HG02571 (cell line): ENCODE measurements at regions not wholly inside any gene's neighbourhood (a gene's known extent, or its start where the extent isn't known, plus 50 kb on each side); places are given as distances from the start of the nearest gene placed in this dataset.
"Not testable (repeated sequence)": the region's sequence is repeated elsewhere in the genome, so short reads cannot be mapped to it uniquely, and the experiment has no call there.

ENCODE experiments used
- ATAC-seq: cut with Tn5 transposase; IDR thresholded peaks from one replicate; pipeline ENCODE4 v1.9.1; 2021; ENCODE audit warnings: mild to moderate bottlenecking, moderate library complexity; ENCODE audit not compliant: unreplicated experiment

- no peak for ATAC-seq
Measured at GRCh38 chr4:141518222-141518621, 118.2 kb upstream of the IL15 start.

DNA sequence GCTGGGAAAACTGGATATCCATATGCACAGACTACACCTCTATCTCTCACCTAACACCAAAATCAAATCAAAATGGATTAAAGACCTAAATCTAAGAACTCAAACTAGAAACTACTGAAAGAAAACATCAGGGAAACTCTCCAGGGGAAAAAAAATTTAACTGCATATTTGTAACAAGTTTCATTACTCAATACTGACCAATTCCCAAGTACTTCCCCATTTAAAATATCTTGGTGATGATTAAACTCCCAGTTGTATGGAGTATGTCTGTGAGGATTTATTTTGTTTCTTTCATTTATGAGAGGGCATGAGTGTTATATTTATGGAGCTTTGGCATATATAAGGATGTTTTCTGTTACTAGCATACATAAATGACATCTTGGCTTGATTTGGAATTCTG, 112.3 kb upstream of the IL15 start:
- no peak for ATAC-seq

DNA sequence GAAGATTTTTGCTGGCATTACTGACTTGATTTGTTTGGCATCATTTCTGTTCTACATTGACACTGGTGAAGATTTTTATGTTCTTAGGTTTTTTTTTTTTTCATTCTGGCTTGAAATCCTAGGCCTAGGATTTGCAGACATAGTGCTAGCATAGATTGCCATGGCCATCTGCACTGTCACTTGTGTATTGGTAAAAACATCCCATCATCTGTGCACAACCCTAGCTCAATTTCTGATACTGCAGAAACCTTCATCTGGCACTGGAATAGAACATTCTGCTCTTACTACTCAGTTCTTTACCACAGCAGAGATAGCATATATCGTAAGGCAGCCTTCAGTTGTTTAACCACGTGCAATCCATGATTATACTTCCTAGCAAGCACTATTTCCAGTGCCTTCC, 111.5 kb upstream of the IL15 start:
- ATAC-seq: no peak

DNA sequence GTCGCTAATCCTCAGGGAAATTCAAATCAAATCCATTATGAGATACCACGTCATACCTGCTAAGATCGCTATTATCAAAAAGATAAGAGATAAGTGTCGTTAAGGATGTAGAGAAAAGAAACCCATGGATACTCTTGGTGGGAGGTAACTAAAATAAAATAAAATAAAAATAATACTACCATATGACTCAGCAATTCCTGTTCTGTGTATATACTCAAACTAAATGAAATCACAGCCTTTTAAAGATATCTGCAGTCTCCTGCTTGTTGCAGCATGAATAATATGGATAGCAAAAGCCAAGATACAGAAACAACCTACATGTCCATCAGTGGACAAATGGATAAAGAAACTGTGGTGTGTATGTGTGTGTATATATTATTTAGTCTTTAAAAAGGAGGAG, 105.8 kb upstream of the IL15 start:
- no peak for ATAC-seq

GRCh38 chr4:141534985-141535384, 101.4 kb upstream of the IL15 start:
- no peak for ATAC-seq

DNA sequence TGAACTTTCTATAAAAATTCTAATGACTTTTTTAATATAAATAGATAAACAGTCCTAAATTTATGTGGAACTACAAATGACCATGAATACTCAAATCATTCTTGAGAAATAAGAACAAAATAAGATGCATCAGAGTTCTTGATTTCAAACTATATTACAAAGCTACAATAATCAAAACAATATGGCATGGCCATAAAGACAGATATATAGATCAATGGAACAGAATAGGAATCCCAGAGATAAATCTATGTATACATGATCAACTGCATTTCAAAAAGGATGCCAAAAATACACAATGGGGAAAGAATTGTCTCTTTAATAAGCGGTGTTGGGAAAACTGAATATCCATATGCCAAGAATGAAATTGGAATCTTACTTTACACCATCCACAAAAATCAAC, 98.4 kb upstream of the IL15 start:
- ATAC-seq: no peak

DNA sequence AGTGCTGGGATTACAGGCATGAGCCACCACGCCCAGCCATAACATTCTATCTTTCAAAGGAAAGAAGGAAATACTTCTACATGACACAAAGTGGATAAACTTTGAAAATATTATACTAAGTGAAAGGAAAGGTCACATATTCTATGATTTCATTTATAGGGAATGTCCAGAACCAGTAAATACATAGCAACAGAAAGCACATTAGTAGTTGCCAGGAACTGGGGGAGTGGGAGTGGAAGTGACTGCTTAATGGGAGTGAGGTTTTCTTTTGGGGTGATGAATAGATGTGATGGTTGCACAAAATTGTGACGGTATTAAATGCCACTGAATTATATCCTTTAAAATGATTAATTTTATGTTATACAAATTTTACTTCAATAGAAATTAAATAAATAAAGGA, 95.7 kb upstream of the IL15 start:
- no peak for ATAC-seq

DNA sequence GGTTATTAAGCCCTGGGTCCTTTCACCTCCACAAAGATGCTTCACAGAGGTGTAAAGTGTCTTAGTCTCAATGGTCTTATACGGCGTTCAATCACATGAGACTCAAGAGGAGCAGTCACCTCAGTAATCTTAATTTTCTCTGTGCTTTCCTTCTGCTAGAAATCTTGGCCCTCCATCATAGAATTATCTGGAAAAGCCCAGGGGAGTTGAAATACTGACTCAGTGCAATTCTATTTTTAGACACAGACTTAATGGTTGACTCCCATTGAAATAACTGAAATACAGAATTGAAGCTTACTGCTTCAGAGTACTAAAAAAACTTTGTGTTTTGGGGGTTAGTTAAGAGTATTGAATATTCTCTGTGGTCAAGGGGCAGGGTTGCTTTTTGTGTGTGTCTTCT, 94.5 kb upstream of the IL15 start:
- ATAC-seq: no peak

DNA sequence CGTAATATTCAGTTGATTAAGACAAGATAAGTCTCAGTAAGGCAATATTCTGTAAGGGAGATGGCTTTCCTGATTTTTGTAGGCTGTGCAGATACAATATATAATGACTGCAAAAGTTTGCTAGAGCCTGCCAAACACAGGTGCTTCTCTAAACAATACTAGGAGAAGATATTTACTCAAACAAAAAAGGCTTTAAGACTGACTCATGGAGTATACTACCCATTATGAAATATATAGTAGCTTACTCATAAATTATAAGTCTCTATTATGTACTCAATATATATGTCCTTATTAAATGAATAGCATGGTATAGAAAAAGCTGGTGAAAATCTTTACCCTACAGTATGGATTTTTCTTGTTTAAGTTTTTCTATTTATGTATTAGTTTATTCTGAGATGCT, 93.2 kb upstream of the IL15 start:
- ATAC-seq: no peak

DNA sequence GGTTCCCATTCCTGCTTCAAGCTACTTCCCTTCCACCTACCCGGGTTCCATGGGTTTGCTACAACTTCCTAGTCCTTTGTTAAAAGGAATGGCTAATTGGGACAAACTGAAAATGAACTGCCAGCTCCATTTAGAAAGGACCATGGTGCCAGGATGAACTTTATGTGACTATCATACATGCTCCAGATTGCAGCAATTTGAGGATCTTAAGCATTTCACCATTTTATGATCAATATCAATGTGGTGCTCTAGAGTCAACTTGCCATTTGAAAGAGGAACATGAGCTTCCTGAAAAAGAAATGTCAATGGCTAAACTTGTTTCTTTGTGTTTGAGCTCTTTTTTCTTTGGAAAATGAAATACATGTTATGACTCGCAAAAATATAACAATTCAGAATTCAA, 92.7 kb upstream of the IL15 start:
- no peak for ATAC-seq

- no peak for ATAC-seq
Measured at GRCh38 chr4:141548791-141549190, 87.6 kb upstream of the IL15 start.

DNA sequence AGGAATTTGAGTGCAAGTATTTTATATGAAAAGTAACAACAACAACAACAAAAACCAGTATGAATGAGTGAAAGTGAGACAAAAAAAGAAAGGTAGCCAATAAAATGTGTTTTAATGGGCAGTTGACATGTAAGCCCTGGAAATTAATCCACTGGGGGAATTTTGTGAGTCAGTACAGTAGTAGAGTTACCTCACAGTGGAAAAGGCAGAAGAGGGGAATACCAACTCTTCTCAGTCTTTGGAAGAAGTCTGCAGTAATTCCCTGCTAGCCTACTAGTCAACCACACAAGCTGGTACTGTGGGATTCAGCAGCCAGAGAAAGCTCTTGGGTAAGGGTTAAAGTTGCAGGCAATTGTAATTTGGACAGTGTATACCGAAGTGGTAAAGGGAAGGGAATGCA, 76.3 kb upstream of the IL15 start:
- ATAC-seq: no peak

- no peak for ATAC-seq
Measured at GRCh38 chr4:141562649-141563048, 73.7 kb upstream of the IL15 start.

DNA sequence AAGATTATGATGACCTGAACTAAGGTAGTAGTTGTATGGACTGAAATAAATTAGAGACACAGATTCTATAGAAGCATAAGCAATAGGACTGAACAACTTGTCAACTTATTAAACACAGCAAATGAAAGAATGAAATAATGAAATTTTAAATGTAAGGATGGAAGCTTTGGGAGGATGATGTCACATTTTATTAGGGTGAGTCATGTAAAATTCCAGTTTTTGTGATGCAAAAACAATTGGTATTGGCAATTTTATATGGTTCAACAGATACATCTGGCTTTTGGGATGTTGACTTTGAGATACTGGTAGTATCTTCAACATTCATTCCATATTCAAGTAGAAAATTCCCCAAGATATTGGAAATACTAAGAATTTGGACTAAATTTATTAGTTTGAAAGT, 72.7 kb upstream of the IL15 start:
- no peak for ATAC-seq

DNA sequence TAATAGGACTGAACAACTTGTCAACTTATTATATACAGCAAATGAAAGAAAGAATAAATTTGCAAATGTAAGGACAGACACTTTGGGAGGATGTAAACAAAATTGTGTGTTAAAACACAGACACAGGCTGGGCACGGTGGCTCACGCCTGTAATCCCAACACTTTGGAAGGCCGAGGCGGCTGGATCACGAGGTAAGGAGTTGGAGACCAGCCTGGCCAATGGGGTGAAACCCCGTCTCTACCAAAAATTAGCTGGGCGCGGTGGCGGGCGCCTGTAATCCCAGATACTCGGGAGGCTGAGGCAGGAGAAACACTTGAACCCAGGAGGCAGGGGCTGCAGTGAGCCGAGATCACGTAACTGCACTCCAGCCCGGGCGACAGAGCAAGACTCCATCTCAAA, 71.4 kb upstream of the IL15 start:
- ATAC-seq: not testable (repeated sequence)

- ATAC-seq: no peak
Measured at GRCh38 chr4:141565379-141566089, 70.8 kb upstream of the IL15 start.

DNA sequence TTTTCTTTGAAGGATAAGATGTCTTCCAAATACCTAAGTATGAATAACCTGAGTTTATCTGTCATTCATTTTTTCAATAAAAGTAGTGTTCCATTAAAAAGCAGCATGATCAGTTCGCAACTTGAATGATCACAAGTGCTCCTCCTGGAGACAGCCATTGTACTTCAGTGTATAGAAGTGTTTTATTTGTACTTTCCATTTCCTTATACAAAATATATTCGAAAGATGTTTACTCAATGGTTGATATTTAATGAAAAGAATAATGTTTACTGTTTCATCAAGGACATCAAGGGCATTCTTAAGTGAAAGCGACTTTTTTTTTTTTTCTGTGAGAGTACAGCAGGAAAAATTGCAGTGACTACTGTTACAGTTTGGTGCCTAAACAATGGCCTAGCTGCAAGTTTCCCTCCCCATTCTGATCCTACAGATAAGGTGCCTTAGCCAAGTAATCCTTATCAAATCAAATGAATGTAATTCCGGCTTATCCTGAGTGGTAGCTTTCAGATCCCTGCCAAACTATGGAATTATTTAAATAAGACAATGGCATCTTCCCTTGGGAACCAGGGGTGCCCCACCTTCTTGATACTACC, 69.0 kb upstream of the IL15 start:
- ATAC-seq: no peak

DNA sequence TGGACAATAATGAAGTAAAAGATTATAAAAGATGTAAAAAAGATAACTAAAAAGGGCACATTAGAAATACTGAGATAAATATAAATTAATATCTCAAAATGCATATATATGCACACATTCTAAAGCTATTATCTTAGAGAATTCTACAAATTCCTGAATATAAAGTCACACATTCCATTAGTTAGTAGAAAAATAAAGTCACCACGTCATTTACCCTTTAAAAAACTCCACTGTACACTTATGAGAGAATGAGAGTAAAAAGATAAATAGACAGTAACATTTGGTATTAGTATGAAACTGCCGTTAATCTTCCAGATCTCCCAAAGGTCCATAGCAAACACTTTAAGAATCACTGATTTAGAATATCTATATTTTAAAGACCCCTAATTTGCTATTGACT, 67.2 kb upstream of the IL15 start:
- no peak for ATAC-seq

DNA sequence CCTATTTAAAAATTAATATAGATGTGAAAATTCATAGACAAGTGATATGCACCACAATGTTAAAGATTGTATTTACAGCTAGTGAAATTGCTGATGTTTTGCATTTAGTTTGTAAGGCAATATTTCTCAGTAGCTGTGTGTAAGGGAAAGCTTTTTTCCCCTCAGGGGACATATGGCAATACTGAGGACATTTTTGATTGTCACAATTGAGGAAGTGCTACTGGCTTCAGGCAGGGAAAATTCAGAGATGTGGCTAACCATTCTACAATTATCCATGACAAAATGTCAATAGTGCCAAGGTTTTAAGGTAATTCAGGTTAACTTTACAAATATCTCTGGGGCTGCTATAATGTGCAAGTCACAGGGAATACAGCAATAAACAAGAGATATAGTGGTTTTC, 66.1 kb upstream of the IL15 start:
- no peak for ATAC-seq

GRCh38 chr4:141571362-141571761, 65.0 kb upstream of the IL15 start:
- no peak for ATAC-seq

DNA sequence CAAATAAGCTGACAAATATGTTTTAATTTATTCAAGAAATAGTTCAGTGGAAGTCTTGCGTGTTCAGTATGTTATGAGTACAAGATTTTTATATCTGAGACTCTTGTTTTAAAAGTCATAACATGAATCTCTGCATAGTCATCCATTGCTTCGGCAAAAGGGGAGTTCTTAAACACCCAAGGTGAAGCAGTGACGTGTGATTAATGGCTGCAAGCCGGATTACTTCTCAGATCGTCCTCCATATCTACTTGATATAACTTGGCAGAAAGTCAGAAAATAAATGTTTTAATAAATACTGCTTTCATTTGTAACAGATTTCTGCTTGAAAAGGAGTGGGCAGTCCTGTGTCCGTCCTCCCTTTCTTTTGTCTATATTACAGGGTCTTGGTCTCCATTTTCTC, 64.6 kb upstream of the IL15 start:
- ATAC-seq: no peak

DNA sequence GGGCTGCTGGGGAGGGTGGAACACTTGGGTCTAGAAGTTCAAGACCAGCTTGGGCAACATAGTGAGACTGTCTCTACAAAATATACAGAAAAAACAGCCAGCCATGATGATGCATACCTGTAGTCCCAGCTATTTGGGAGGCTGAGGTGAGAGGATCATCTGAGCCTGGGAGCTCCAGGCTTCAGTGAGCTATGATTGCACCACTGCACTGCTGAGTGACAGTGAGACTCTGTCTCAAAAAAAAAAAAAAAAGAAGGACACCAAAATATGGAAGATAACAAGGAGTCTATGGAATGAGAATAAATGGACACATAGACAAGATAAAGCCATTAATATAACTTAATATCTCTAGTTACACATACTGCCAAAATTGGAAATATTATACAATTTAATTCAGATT, 62.7 kb upstream of the IL15 start:
- ATAC-seq: no peak

DNA sequence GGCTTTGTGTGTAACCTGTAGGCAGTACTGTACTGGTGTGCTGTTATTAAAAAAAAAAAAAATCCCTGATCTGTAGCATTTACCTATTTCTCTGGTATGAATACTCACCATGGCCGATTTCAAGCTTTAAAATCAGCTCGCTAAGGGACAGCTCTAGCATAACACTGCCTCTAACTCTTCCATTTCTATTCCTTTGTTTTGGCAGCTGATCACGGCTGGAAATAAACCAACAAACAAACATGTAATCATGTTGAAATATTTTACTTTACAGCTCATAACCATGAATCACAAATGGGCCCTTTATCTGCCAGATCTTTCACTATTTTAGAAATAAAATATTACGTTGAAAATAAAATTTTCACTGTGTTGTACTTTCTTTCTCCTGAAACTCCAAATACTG, 60.5 kb upstream of the IL15 start:
- no peak for ATAC-seq
